ENCODE measurements at regions not wholly inside any gene's neighbourhood (a gene's known extent, or its start where the extent isn't known, plus 50 kb on each side); places are given as distances from the start of the nearest gene placed in this dataset.

- no peaks in the 10 kb centered on the region for H3K4me1 Mint-ChIP-seq (ENCODE audit: unreplicated experiment)
- H3K9me3 Mint-ChIP-seq (ENCODE audit: unreplicated experiment): no peaks in the 10 kb centered on the region
- DNase-seq (ENCODE audit: extremely low spot score, unreplicated experiment): no peak
- TF ChIP-seq CTCF (IDR thresholded peaks at IDR 0.05): no peak
- no peak overlapping the region for H3K27ac Mint-ChIP-seq (ENCODE audit: unreplicated experiment)
- H3K27me3 Mint-ChIP-seq (ENCODE audit: unreplicated experiment): peaks cover 12% of the 10 kb centered on the region
- no peak overlapping the region for H3K4me3 Mint-ChIP-seq (ENCODE audit: unreplicated experiment)
- H3K36me3 Mint-ChIP-seq (ENCODE audit: unreplicated experiment): no peaks in the 10 kb centered on the region
Measured at GRCh38 chr9:26566141-26566540, 326.5 kb downstream of the CAAP1 start.

- Mint-ChIP-seq H3K9me3 (ENCODE audit: unreplicated experiment) (no peaks in the 10 kb centered on the region), H3K27me3 (ENCODE audit: unreplicated experiment) (peaks cover 12% of the 10 kb centered on the region), H3K36me3 (ENCODE audit: unreplicated experiment) (no peaks in the 10 kb centered on the region), H3K27ac (ENCODE audit: unreplicated experiment) (no peak overlapping the region), H3K4me1 (ENCODE audit: unreplicated experiment) (no peaks in the 10 kb centered on the region), H3K4me3 (ENCODE audit: unreplicated experiment) (no peak overlapping the region)
- DNase-seq (ENCODE audit: extremely low spot score, unreplicated experiment): no peak
- no peak for TF ChIP-seq CTCF (IDR thresholded peaks at IDR 0.05)
Measured at GRCh38 chr9:26565118-26565517, 327.5 kb downstream of the CAAP1 start.

GRCh38 chr9:26562338-26562737, 330.3 kb downstream of the CAAP1 start:
- H3K4me1 Mint-ChIP-seq (ENCODE audit: unreplicated experiment): no peaks in the 10 kb centered on the region
- H3K36me3 Mint-ChIP-seq (ENCODE audit: unreplicated experiment): no peaks in the 10 kb centered on the region
- no peaks in the 10 kb centered on the region for H3K9me3 Mint-ChIP-seq (ENCODE audit: unreplicated experiment)
- no peak for DNase-seq (ENCODE audit: extremely low spot score, unreplicated experiment)
- H3K27me3 Mint-ChIP-seq (ENCODE audit: unreplicated experiment): peaks cover 9% of the 10 kb centered on the region
- no peak overlapping the region for H3K27ac Mint-ChIP-seq (ENCODE audit: unreplicated experiment)
- H3K4me3 Mint-ChIP-seq (ENCODE audit: unreplicated experiment): no peak overlapping the region
- no peak for TF ChIP-seq CTCF (IDR thresholded peaks at IDR 0.05)

- DNase-seq (ENCODE audit: extremely low spot score, unreplicated experiment): no peak
- H3K4me1 Mint-ChIP-seq (ENCODE audit: unreplicated experiment): no peaks in the 10 kb centered on the region
- no peaks in the 10 kb centered on the region for H3K36me3 Mint-ChIP-seq (ENCODE audit: unreplicated experiment)
- no peak overlapping the region for H3K4me3 Mint-ChIP-seq (ENCODE audit: unreplicated experiment)
- no peak for TF ChIP-seq CTCF (IDR thresholded peaks at IDR 0.05)
- no peaks in the 10 kb centered on the region for H3K9me3 Mint-ChIP-seq (ENCODE audit: unreplicated experiment)
- H3K27me3 Mint-ChIP-seq (ENCODE audit: unreplicated experiment): peaks cover 9% of the 10 kb centered on the region
- no peak overlapping the region for H3K27ac Mint-ChIP-seq (ENCODE audit: unreplicated experiment)
Measured at GRCh38 chr9:26561928-26562327, 330.7 kb downstream of the CAAP1 start.

- TF ChIP-seq CTCF (IDR thresholded peaks at IDR 0.05): no peak
- no peak for DNase-seq (ENCODE audit: extremely low spot score, unreplicated experiment)
- Mint-ChIP-seq H3K27me3 (ENCODE audit: unreplicated experiment) (peaks cover 2% of the 10 kb centered on the region), H3K27ac (ENCODE audit: unreplicated experiment) (no peak overlapping the region), H3K4me3 (ENCODE audit: unreplicated experiment) (no peak overlapping the region), H3K9me3 (ENCODE audit: unreplicated experiment) (no peaks in the 10 kb centered on the region), H3K36me3 (ENCODE audit: unreplicated experiment) (no peaks in the 10 kb centered on the region), H3K4me1 (ENCODE audit: unreplicated experiment) (no peaks in the 10 kb centered on the region)
Measured at GRCh38 chr9:26559506-26559905, 333.1 kb downstream of the CAAP1 start.

All from osteocyte (in vitro differentiated cells).